ENCODE measurements at regions not wholly inside any gene's neighbourhood (a gene's known extent, or its start where the extent isn't known, plus 50 kb on each side); places are given as distances from the start of the nearest gene placed in this dataset.
A peak's percentile ranks its signal among the peaks of the same experiment; 100 is the strongest.

- no peak for FAIRE-seq
- no peak for DNase-seq (ENCODE audit: extremely low spot score, insufficient read length, low read depth)
Observed at GRCh38 chr21:38729754-38730379, 75.9 kb upstream of the ETS2 start.

GRCh38 chr21:38733972-38734546, 71.7 kb upstream of the ETS2 start:
- FAIRE-seq: peak; percentile 80
- DNase-seq (ENCODE audit: extremely low spot score, insufficient read length, low read depth): peak; percentile 30

- DNase-seq (ENCODE audit: extremely low spot score, insufficient read length, low read depth) (no peak), FAIRE-seq (no peak)
Observed at GRCh38 chr21:38734646-38735365, 70.9 kb upstream of the ETS2 start.

- DNase-seq (ENCODE audit: extremely low spot score, insufficient read length, low read depth) (no peak), FAIRE-seq (no peak)
Observed at GRCh38 chr21:38735626-38736206, 70.0 kb upstream of the ETS2 start.

GRCh38 chr21:38740090-38740489, 65.6 kb upstream of the ETS2 start:
- FAIRE-seq (no peak), DNase-seq (ENCODE audit: extremely low spot score, insufficient read length, low read depth) (no peak)

GRCh38 chr21:38741092-38741949, 64.4 kb upstream of the ETS2 start:
- FAIRE-seq (no peak), DNase-seq (ENCODE audit: extremely low spot score, insufficient read length, low read depth) (no peak)

GRCh38 chr21:38741950-38742256, 63.8 kb upstream of the ETS2 start:
- no peak for DNase-seq (ENCODE audit: extremely low spot score, insufficient read length, low read depth)
- no peak for FAIRE-seq

GRCh38 chr21:38742580-38743260, 63.0 kb upstream of the ETS2 start:
- FAIRE-seq: no peak

GRCh38 chr21:38743772-38744529, 61.8 kb upstream of the ETS2 start:
- FAIRE-seq: no peak
- DNase-seq (ENCODE audit: extremely low spot score, insufficient read length, low read depth): no peak

More at GRCh38 chr21:38742580-38743260, 63.0 kb upstream of the ETS2 start:
- DNase-seq (ENCODE audit: extremely low spot score, insufficient read length, low read depth): no peak

- no peak for DNase-seq (ENCODE audit: extremely low spot score, insufficient read length, low read depth)
- FAIRE-seq: no peak
Observed at GRCh38 chr21:38744861-38745260, 60.9 kb upstream of the ETS2 start.

- FAIRE-seq: no peak
- no peak for DNase-seq (ENCODE audit: extremely low spot score, insufficient read length, low read depth)
Observed at GRCh38 chr21:38747810-38748209, 57.9 kb upstream of the ETS2 start.

GRCh38 chr21:38751379-38752050, 54.2 kb upstream of the ETS2 start:
- no peak for DNase-seq (ENCODE audit: extremely low spot score, insufficient read length, low read depth)
- no peak for FAIRE-seq

GRCh38 chr21:38752051-38752505, 53.7 kb upstream of the ETS2 start:
- FAIRE-seq: no peak
- DNase-seq (ENCODE audit: extremely low spot score, insufficient read length, low read depth): no peak

- FAIRE-seq (no peak), DNase-seq (ENCODE audit: extremely low spot score, insufficient read length, low read depth) (no peak)
Observed at GRCh38 chr21:38753114-38753513, 52.6 kb upstream of the ETS2 start.

- no peak for FAIRE-seq
- no peak for DNase-seq (ENCODE audit: extremely low spot score, insufficient read length, low read depth)
Observed at GRCh38 chr21:38753557-38753971, 52.2 kb upstream of the ETS2 start.
